KMS-11 (cell line): ENCODE measurements at regions not wholly inside any gene's neighbourhood (a gene's known extent, or its start where the extent isn't known, plus 50 kb on each side); places are given as distances from the start of the nearest gene placed in this dataset.

Experiments
- H2AFZ ChIP-seq: fragments of 200-600 bp; sonication (generic); 2 replicates; pipeline ENCODE4 v1.6.1; 2016; ENCODE audit warnings: antibody characterized with exemption, mixed run types, low read depth
- H3K27ac ChIP-seq: fragments of 200-600 bp; sonication (generic); 2 replicates; pipeline ENCODE4 v1.6.1; 2016; ENCODE audit warnings: mild to moderate bottlenecking, mixed run types
- H3K27me3 ChIP-seq: fragments of 200-600 bp; sonication (generic); 2 replicates; pipeline ENCODE4 v1.6.1; 2017; ENCODE audit warnings: mild to moderate bottlenecking, low read depth, mixed run types, moderate library complexity; ENCODE audit not compliant: insufficient read depth
- H3K36me3 ChIP-seq: fragments of 200-600 bp; sonication (generic); 2 replicates; pipeline ENCODE4 v1.6.1; 2017; ENCODE audit warnings: mild to moderate bottlenecking, mixed run types; ENCODE audit not compliant: insufficient read depth
- H3K4me1 ChIP-seq: fragments of 200-600 bp; sonication (generic); 2 replicates; pipeline ENCODE4 v1.6.1; 2016; ENCODE audit warnings: mild to moderate bottlenecking, low read depth, mixed run types; ENCODE audit not compliant: poor library complexity, severe bottlenecking
- H3K4me2 ChIP-seq: fragments of 200-600 bp; sonication (generic); 2 replicates; pipeline ENCODE4 v1.7.0; 2016; ENCODE audit warnings: mild to moderate bottlenecking, mixed run types
- H3K4me3 ChIP-seq: fragments of 200-600 bp; sonication (generic); IDR thresholded peaks from 2 replicates; pipeline ENCODE4 v1.6.1; 2017; ENCODE audit warnings: low read depth, low read length, mixed read lengths; ENCODE audit not compliant: insufficient read depth
- H3K79me2 ChIP-seq: fragments of 200-600 bp; sonication (generic); 2 replicates; pipeline ENCODE4 v1.6.1; 2016; ENCODE audit warnings: low read depth, mixed run types; ENCODE audit not compliant: insufficient read depth
- H3K9ac ChIP-seq: fragments of 200-600 bp; sonication (generic); 2 replicates; pipeline ENCODE4 v1.6.1; 2016; ENCODE audit warnings: mild to moderate bottlenecking, mixed run types
- H4K20me1 ChIP-seq: fragments of 200-600 bp; sonication (generic); 2 replicates; pipeline ENCODE4 v1.6.1; 2016; ENCODE audit warnings: mild to moderate bottlenecking, mixed run types; ENCODE audit not compliant: insufficient read depth
- TF ChIP-seq, protein P1 (sequence below): fragments of 200-600 bp; sonication (generic); conservative IDR thresholded peaks from 2 replicates; pipeline ENCODE4 v1.6.1; 2017; ENCODE audit warnings: low read depth, mild to moderate bottlenecking, antibody characterized with exemption, low read length, moderate library complexity, mixed read lengths

DNA sequence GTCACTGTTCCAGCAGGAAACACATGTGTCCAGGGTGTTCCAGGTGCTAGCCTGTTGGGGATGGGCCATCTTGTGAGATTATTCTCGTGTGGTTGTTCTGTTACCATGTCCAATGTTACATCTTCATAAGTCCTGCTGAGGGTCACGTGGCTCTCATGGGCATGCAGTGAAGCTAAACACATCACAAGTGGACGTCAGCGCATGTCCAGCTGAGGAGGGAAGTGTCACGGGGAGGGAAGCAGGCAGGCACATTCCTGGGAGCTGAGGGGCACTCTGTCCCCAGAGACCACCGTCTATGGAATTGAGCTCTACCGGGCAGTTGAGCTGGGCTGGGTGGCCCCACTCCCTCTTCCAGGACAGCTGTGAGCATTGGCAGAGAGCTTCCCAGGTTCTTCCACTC, 155.3 kb upstream of the TWIST2 start:
- H3K4me2 ChIP-seq: no peak overlapping the region
- H3K79me2 ChIP-seq: no peaks in the 10 kb centered on the region
- no peaks in the 10 kb centered on the region for H3K4me1 ChIP-seq
- H4K20me1 ChIP-seq: no peaks in the 10 kb centered on the region
- no peak overlapping the region for H3K9ac ChIP-seq
- TF ChIP-seq, protein P1, sequence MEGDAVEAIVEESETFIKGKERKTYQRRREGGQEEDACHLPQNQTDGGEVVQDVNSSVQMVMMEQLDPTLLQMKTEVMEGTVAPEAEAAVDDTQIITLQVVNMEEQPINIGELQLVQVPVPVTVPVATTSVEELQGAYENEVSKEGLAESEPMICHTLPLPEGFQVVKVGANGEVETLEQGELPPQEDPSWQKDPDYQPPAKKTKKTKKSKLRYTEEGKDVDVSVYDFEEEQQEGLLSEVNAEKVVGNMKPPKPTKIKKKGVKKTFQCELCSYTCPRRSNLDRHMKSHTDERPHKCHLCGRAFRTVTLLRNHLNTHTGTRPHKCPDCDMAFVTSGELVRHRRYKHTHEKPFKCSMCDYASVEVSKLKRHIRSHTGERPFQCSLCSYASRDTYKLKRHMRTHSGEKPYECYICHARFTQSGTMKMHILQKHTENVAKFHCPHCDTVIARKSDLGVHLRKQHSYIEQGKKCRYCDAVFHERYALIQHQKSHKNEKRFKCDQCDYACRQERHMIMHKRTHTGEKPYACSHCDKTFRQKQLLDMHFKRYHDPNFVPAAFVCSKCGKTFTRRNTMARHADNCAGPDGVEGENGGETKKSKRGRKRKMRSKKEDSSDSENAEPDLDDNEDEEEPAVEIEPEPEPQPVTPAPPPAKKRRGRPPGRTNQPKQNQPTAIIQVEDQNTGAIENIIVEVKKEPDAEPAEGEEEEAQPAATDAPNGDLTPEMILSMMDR: no peak
- H3K27me3 ChIP-seq: peaks cover 5% of the 10 kb centered on the region; the same call in 1 of the 2 replicates
- no peak overlapping the region for H3K4me3 ChIP-seq
- H2AFZ ChIP-seq: no peak overlapping the region
- no peak overlapping the region for H3K27ac ChIP-seq
- H3K36me3 ChIP-seq: no peaks in the 10 kb centered on the region

DNA sequence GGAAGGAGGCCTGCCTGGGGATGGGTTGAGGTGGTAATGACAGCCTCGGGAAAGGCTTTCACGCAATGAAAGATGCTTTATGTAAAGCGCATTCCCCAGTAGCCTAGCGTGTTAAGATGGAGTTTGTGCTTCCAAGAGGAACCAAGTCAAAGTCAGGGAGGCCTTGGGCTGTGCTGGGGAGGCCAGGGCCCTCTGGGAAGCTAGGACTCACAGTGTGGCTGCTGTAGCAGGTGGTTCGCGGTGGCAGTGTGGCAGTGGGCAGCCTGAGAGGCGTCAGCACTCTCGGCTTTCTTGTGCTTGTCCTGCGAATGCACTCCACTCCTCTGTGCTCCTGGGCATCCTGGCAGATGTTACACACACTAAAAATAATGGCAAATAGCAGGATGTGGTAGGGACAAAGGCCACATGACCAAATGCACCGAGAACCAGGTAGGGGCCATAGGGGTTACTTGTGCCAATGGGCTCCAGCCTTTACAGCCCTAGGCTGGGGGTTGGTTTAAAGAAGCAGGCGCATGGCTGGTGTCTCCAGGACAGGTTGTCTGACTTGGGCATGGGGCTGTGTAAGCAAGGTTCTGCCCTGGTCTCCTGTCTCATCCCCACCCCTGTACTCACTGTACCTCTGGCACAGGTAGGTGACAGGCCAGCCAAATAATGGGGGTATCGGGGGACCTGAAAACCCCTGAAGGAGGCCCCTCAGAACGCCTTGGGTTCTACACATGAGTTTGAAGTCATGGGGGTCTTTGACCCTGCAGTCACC, 154.4 kb upstream of the TWIST2 start:
- no peak overlapping the region for H3K9ac ChIP-seq

DNA sequence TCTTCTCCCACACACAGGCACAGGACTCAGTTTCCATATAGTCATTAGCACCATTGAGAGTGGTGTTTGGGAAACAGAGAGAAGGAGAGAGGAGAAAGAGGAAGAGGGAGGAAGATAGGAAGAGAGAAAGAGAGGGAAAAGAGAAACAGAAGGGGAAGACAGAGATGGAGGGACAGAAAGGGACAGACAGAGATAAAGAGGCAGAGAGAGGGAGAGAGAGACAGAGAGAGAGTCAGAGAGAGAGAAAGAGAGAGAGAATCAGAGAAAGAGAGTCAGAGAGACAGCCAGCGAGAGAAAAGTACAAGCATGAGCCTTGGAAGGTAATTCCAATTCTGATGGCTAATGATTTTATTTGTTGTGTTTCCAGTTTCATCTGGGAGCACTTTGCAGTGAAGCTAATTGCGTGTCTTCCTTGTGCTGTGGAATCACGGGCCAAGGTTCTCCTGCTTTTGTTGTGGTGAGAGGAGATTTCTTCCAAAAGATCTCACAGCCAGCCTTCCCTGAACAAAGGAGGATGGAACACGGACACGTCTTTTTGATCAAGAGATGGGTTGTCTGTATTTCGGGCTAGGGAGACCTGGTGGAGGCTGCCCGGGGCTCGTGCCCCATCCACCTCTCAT, 153.6 kb upstream of the TWIST2 start:
- Histone ChIP-seq H3K27me3 (peaks cover 5% of the 10 kb centered on the region; the same call in 1 of the 2 replicates), H3K27ac (no peak overlapping the region), H2AFZ (no peak overlapping the region), H3K9ac (no peak overlapping the region), H3K79me2 (no peaks in the 10 kb centered on the region), H4K20me1 (no peaks in the 10 kb centered on the region), H3K36me3 (no peaks in the 10 kb centered on the region), H3K4me1 (no peaks in the 10 kb centered on the region), H3K4me3 (no peak overlapping the region), H3K4me2 (no peak overlapping the region)
- TF ChIP-seq, protein P1: no peak

More for the DNA sequence above, 154.4 kb upstream of the TWIST2 start:
- Histone ChIP-seq H3K4me1 (no peaks in the 10 kb centered on the region), H3K4me3 (no peak overlapping the region), H4K20me1 (no peaks in the 10 kb centered on the region), H3K27ac (no peak overlapping the region), H2AFZ (no peak overlapping the region), H3K4me2 (no peak overlapping the region), H3K27me3 (peaks cover 5% of the 10 kb centered on the region; the same call in 1 of the 2 replicates), H3K36me3 (no peaks in the 10 kb centered on the region), H3K79me2 (no peaks in the 10 kb centered on the region)
- TF ChIP-seq, protein P1: no peak

DNA sequence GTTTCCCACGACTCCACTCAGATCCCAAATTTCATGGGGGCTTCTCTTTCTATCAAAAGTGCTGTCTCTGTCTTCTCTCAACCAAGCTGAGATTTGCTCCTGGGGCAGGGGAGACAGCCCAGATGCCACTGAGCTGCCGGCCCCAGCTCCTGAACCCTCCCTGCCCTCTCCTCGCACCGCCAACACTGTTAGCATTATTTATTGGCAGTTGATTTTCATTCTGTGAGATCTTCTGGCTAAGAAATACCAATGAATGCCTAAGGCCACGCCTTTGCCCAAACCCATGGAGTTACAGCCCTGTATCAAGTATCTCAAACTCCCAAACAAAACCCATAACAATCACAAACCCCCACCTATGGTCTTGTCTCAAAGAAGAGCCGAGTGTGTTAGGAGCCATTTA, 153.0 kb upstream of the TWIST2 start:
- Histone ChIP-seq H3K9ac (no peak overlapping the region), H4K20me1 (no peaks in the 10 kb centered on the region), H2AFZ (no peak overlapping the region), H3K79me2 (no peaks in the 10 kb centered on the region), H3K27me3 (peaks cover 5% of the 10 kb centered on the region; the same call in 1 of the 2 replicates), H3K36me3 (no peaks in the 10 kb centered on the region), H3K4me1 (no peaks in the 10 kb centered on the region), H3K4me2 (no peak overlapping the region), H3K27ac (no peak overlapping the region), H3K4me3 (no peak overlapping the region)
- TF ChIP-seq, protein P1: no peak
